Fibroblast of gingiva (primary cell): ENCODE measurements at regions not wholly inside any gene's neighbourhood (a gene's known extent, or its start where the extent isn't known, plus 50 kb on each side); places are given as distances from the start of the nearest gene placed in this dataset.
A peak's percentile ranks its signal among the peaks of the same experiment; 100 is the strongest.
"Not testable (repeated sequence)": the region's sequence is repeated elsewhere in the genome, so short reads cannot be mapped to it uniquely, and the experiment has no call there.

Experiments
- DNase-seq: peaks from one replicate; pipeline ENCODE4 v3.0.0-alpha.2; 2011; ENCODE audit warnings: low read depth

- DNase-seq = peak; percentile 54
Measured at GRCh38 chr3:188974856-188975599, 196.7 kb upstream of the TPRG1 start.

GRCh38 chr3:188975600-188976314, 196.0 kb upstream of the TPRG1 start:
- peak; percentile 49 for DNase-seq

GRCh38 chr3:188976407-188976806, 195.4 kb upstream of the TPRG1 start:
- no peak for DNase-seq

- peak; percentile 44 for DNase-seq
Measured at GRCh38 chr3:188978421-188979171, 193.2 kb upstream of the TPRG1 start.

GRCh38 chr3:188979248-188979647, 192.5 kb upstream of the TPRG1 start:
- DNase-seq = no peak

GRCh38 chr3:188979669-188980310, 192.0 kb upstream of the TPRG1 start:
- DNase-seq = no peak

GRCh38 chr3:188993181-188993580, 178.6 kb upstream of the TPRG1 start:
- no peak for DNase-seq

GRCh38 chr3:189001559-189001958, 170.2 kb upstream of the TPRG1 start:
- peak; percentile 39 for DNase-seq

- no peak for DNase-seq
Measured at GRCh38 chr3:189003410-189003809, 168.4 kb upstream of the TPRG1 start.

- no peak for DNase-seq
Measured at GRCh38 chr3:189013224-189013888, 158.4 kb upstream of the TPRG1 start.

- DNase-seq = no peak
Measured at GRCh38 chr3:189014526-189014925, 157.2 kb upstream of the TPRG1 start.

GRCh38 chr3:189022576-189023466, 148.9 kb upstream of the TPRG1 start:
- DNase-seq = not testable (repeated sequence)

- no peak for DNase-seq
Measured at GRCh38 chr3:189025866-189026265, 145.9 kb upstream of the TPRG1 start.

GRCh38 chr3:189027626-189028155, 144.1 kb upstream of the TPRG1 start:
- no peak for DNase-seq

GRCh38 chr3:189038773-189039745, 132.7 kb upstream of the TPRG1 start:
- no peak for DNase-seq

GRCh38 chr3:189040656-189041335, 131.0 kb upstream of the TPRG1 start:
- DNase-seq = no peak

GRCh38 chr3:189041482-189042090, 130.2 kb upstream of the TPRG1 start:
- peak; percentile 4 for DNase-seq

- DNase-seq = no peak
Measured at GRCh38 chr3:189042832-189043231, 128.9 kb upstream of the TPRG1 start.
